ENCODE measurements at regions not wholly inside any gene's neighbourhood (a gene's known extent, or its start where the extent isn't known, plus 50 kb on each side); places are given as distances from the start of the nearest gene placed in this dataset.

GRCh38 chr16:87040169-87041117 is 276.7 kb downstream of the C16orf95 start:
- Histone ChIP-seq H3K4me2 (ENCODE audit: low read length) (no peak overlapping the region), H4K20me1 (ENCODE audit: insufficient read depth, low read length) (no peaks in the 10 kb centered on the region), H3K4me3 (ENCODE audit: insufficient read depth, low read depth, low read length) (no peak overlapping the region), H3K27me3 (ENCODE audit: insufficient read depth, low read length) (no peaks in the 10 kb centered on the region), H3K36me3 (ENCODE audit: insufficient read depth, low read length) (no peaks in the 10 kb centered on the region), H3K9ac (ENCODE audit: low read length) (no peak overlapping the region), H3K4me1 (ENCODE audit: insufficient read depth, low read length) (peaks cover 6% of the 10 kb centered on the region), H3K27ac (ENCODE audit: low read depth, low read length) (no peak overlapping the region), H3K9me3 (ENCODE audit: insufficient read depth, low read depth, low read length) (no peaks in the 10 kb centered on the region), H2AFZ (ENCODE audit: low read depth, low read length) (no peak overlapping the region), H3K79me2 (ENCODE audit: insufficient read depth, low read length) (no peaks in the 10 kb centered on the region)
- FAIRE-seq (no peak), DNase-seq (ENCODE audit: low read depth) (no peak)
- Mint-ChIP-seq H3K9me3 (ENCODE audit: unreplicated experiment) (no peaks in the 10 kb centered on the region), H3K27ac (ENCODE audit: unreplicated experiment) (no peak overlapping the region), H3K4me1 (ENCODE audit: low read depth, unreplicated experiment) (peaks cover 14% of the 10 kb centered on the region), H3K27me3 (ENCODE audit: low read depth, unreplicated experiment) (peaks cover 46% of the 10 kb centered on the region), H3K4me3 (ENCODE audit: unreplicated experiment) (no peak overlapping the region), H3K36me3 (ENCODE audit: low read depth, unreplicated experiment) (no peaks in the 10 kb centered on the region)
- TF ChIP-seq, protein P1, sequence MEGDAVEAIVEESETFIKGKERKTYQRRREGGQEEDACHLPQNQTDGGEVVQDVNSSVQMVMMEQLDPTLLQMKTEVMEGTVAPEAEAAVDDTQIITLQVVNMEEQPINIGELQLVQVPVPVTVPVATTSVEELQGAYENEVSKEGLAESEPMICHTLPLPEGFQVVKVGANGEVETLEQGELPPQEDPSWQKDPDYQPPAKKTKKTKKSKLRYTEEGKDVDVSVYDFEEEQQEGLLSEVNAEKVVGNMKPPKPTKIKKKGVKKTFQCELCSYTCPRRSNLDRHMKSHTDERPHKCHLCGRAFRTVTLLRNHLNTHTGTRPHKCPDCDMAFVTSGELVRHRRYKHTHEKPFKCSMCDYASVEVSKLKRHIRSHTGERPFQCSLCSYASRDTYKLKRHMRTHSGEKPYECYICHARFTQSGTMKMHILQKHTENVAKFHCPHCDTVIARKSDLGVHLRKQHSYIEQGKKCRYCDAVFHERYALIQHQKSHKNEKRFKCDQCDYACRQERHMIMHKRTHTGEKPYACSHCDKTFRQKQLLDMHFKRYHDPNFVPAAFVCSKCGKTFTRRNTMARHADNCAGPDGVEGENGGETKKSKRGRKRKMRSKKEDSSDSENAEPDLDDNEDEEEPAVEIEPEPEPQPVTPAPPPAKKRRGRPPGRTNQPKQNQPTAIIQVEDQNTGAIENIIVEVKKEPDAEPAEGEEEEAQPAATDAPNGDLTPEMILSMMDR (IDR thresholded peaks at IDR 0.05; ENCODE audit: insufficient read depth, low read depth, low read length) = no peak
- TF ChIP-seq EZH2 (IDR thresholded peaks at IDR 0.05; ENCODE audit: insufficient read depth, low read length) = no peak

- Histone ChIP-seq H3K27ac (ENCODE audit: low read depth, low read length) (no peak overlapping the region), H3K4me3 (ENCODE audit: insufficient read depth, low read depth, low read length) (no peak overlapping the region), H4K20me1 (ENCODE audit: insufficient read depth, low read length) (no peaks in the 10 kb centered on the region), H3K36me3 (ENCODE audit: insufficient read depth, low read length) (no peaks in the 10 kb centered on the region), H3K4me2 (ENCODE audit: low read length) (no peak overlapping the region), H3K4me1 (ENCODE audit: insufficient read depth, low read length) (peaks cover 6% of the 10 kb centered on the region), H3K79me2 (ENCODE audit: insufficient read depth, low read length) (no peaks in the 10 kb centered on the region), H3K9me3 (ENCODE audit: insufficient read depth, low read depth, low read length) (no peaks in the 10 kb centered on the region), H2AFZ (ENCODE audit: low read depth, low read length) (no peak overlapping the region), H3K9ac (ENCODE audit: low read length) (no peak overlapping the region), H3K27me3 (ENCODE audit: insufficient read depth, low read length) (peaks cover 3% of the 10 kb centered on the region)
- Mint-ChIP-seq H3K27me3 (ENCODE audit: low read depth, unreplicated experiment) (peaks cover 52% of the 10 kb centered on the region), H3K36me3 (ENCODE audit: low read depth, unreplicated experiment) (peaks cover 2% of the 10 kb centered on the region), H3K27ac (ENCODE audit: unreplicated experiment) (no peak overlapping the region), H3K4me1 (ENCODE audit: low read depth, unreplicated experiment) (peaks cover 14% of the 10 kb centered on the region), H3K4me3 (ENCODE audit: unreplicated experiment) (no peak overlapping the region), H3K9me3 (ENCODE audit: unreplicated experiment) (no peaks in the 10 kb centered on the region)
- FAIRE-seq (no peak), DNase-seq (ENCODE audit: low read depth) (no peak)
- no peak for TF ChIP-seq EZH2 (IDR thresholded peaks at IDR 0.05; ENCODE audit: insufficient read depth, low read length)
- TF ChIP-seq, protein P1 (IDR thresholded peaks at IDR 0.05; ENCODE audit: insufficient read depth, low read depth, low read length) = no peak
Measured at GRCh38 chr16:87041286-87041685, 275.9 kb downstream of the C16orf95 start.

All from astrocyte (in vitro differentiated cells and primary cell).